Nephron progenitor cell (in vitro differentiated cells): ENCODE measurements at regions not wholly inside any gene's neighbourhood (a gene's known extent, or its start where the extent isn't known, plus 50 kb on each side); places are given as distances from the start of the nearest gene placed in this dataset.

Experiments
- DNase-seq: peaks from one replicate; pipeline ENCODE4 v3.0.0; 2021
- H3K27ac Mint-ChIP-seq: 2 replicates; pipeline ENCODE4 v1.8.0; 2021; ENCODE audit warnings: mild to moderate bottlenecking, moderate library complexity, mixed read lengths
- H3K27me3 Mint-ChIP-seq: 2 replicates; pipeline ENCODE4 v1.8.0; 2021; ENCODE audit warnings: mild to moderate bottlenecking, low read depth, mixed read lengths; ENCODE audit not compliant: poor library complexity
- H3K36me3 Mint-ChIP-seq: 2 replicates; pipeline ENCODE4 v1.8.0; 2021; ENCODE audit warnings: low read depth, mixed read lengths
- H3K4me1 Mint-ChIP-seq: 2 replicates; pipeline ENCODE4 v1.8.0; 2021; ENCODE audit warnings: mixed read lengths
- H3K4me3 Mint-ChIP-seq: 2 replicates; pipeline ENCODE4 v1.8.0; 2021; ENCODE audit warnings: mild to moderate bottlenecking, moderate library complexity, mixed read lengths
- H3K9me3 Mint-ChIP-seq: 2 replicates; pipeline ENCODE4 v1.8.0; 2021; ENCODE audit warnings: mild to moderate bottlenecking, moderate library complexity, mixed read lengths
- TF ChIP-seq, protein P1 (sequence below): fragments of 200-600 bp; sonication (generic); IDR thresholded peaks from 2 replicates; pipeline ENCODE4 v1.5.0; 2021; ENCODE audit warnings: antibody characterized with exemption

DNA sequence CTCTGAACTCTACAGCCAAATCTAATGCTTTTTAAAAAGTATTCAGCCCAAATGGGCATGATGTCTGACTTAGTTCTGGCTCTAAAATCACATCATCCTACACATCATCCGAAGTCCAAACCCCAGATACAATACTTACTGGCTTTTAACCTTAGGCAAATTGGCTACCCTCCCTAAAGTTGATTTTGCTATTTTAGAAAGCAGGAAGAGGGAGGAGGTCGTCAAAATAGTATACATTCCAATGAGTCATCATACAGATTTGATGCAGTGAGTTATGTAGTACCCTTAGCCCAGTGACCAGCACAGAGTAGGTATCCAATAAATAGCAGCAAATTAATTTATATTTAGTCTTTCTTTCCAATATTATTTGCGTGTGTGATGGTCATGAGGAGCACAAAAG, 582.0 kb upstream of the TUSC1 start:
- no peak overlapping the region for H3K27ac Mint-ChIP-seq

DNA sequence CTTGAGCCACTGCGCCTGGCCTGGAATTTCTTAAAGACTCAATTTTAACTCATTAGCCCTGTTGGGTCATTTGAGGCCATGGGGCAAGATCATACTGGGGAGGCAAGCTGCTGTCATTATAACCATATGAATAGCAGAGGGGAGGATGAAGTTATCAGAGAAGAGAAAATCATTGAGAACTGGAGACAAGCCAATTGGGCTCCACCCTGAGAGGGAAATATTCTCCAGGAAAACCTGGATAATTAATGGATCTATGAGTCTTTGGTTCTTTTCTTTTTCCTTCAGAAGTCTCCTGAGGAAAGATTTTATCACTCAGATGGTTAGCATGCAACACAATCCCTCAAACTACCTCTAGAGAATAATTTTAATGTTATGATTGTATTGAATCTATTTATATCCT, 569.6 kb upstream of the TUSC1 start:
- H3K36me3 Mint-ChIP-seq, result no peaks in the 10 kb centered on the region
- H3K4me1 Mint-ChIP-seq, result peaks cover 6% of the 10 kb centered on the region
- no peaks in the 10 kb centered on the region for H3K27me3 Mint-ChIP-seq
- DNase-seq, result no peak
- peaks cover 25% of the 10 kb centered on the region for H3K9me3 Mint-ChIP-seq
- TF ChIP-seq, protein P1, sequence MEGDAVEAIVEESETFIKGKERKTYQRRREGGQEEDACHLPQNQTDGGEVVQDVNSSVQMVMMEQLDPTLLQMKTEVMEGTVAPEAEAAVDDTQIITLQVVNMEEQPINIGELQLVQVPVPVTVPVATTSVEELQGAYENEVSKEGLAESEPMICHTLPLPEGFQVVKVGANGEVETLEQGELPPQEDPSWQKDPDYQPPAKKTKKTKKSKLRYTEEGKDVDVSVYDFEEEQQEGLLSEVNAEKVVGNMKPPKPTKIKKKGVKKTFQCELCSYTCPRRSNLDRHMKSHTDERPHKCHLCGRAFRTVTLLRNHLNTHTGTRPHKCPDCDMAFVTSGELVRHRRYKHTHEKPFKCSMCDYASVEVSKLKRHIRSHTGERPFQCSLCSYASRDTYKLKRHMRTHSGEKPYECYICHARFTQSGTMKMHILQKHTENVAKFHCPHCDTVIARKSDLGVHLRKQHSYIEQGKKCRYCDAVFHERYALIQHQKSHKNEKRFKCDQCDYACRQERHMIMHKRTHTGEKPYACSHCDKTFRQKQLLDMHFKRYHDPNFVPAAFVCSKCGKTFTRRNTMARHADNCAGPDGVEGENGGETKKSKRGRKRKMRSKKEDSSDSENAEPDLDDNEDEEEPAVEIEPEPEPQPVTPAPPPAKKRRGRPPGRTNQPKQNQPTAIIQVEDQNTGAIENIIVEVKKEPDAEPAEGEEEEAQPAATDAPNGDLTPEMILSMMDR, result no peak
- H3K4me3 Mint-ChIP-seq, result no peak overlapping the region
- no peak overlapping the region for H3K27ac Mint-ChIP-seq

More for the DNA sequence above, 582.0 kb upstream of the TUSC1 start:
- TF ChIP-seq, protein P1, result no peak
- Mint-ChIP-seq H3K4me1 (peaks cover 5% of the 10 kb centered on the region), H3K9me3 (no peaks in the 10 kb centered on the region), H3K27me3 (no peaks in the 10 kb centered on the region), H3K4me3 (no peak overlapping the region), H3K36me3 (peaks cover 6% of the 10 kb centered on the region)
- DNase-seq, result no peak

DNA sequence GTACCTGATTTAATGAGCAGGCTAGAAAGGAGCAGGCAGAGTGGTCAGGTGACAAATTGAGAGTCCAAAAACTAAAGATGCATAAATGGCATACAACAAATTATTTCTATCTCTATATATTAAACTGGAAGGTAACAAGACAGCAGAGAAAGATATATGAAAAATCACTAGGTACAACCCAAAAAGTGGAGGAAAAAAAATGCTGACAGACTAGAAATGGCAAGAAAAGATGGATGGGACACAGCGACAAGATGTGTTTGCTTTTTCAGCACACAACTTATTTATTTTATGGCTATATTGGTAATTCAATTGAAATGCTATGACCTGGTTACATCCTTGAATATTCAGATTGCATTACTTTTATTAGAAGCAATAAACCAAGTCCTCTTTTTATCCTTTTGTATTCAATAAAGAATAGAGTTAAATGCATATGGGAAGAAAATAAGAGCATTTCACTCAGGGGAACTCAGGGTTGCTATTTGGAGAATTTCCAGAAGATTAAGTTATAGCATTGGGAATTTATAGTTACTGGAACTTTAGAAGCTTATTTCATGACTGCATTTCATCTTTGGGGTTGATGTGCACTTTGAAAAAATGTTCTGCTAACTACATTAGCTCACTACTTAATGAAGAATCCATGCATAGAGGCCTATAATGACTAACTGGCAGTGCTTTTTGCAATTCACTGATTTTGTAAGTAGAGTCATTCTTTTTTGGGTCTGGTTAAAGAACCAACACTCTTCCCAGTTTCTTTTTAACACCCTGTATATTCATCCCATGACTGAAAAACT, 566.6 kb upstream of the TUSC1 start:
- Mint-ChIP-seq H3K27me3 (no peaks in the 10 kb centered on the region), H3K4me1 (peaks cover 6% of the 10 kb centered on the region), H3K27ac (no peak overlapping the region), H3K36me3 (no peaks in the 10 kb centered on the region), H3K4me3 (no peak overlapping the region), H3K9me3 (peaks cover 13% of the 10 kb centered on the region)
- DNase-seq, result no peak
- TF ChIP-seq, protein P1, result no peak

DNA sequence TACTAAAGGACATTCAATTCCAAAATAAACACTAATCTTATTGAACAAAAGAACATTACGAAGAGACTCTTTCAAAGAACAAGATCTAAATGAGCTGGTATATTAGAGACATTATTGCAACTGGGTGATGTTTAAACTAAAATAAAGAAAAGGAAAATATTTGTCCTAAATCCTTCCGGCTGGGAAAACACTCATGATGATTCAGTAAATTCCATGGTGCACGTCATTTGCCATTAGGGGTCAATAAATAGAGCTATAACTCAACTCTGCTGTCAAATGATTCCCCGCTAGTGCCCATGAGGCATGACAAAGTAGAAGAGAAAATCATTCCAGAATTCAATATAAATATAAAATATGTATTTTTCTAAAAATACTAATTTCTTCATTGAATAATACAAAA, 565.5 kb upstream of the TUSC1 start:
- no peaks in the 10 kb centered on the region for H3K36me3 Mint-ChIP-seq
- TF ChIP-seq, protein P1, result no peak
- no peaks in the 10 kb centered on the region for H3K27me3 Mint-ChIP-seq
- no peak overlapping the region for H3K27ac Mint-ChIP-seq
- no peak for DNase-seq
- peaks cover 3% of the 10 kb centered on the region for H3K9me3 Mint-ChIP-seq
- H3K4me1 Mint-ChIP-seq, result peaks cover 6% of the 10 kb centered on the region
- H3K4me3 Mint-ChIP-seq, result no peak overlapping the region

DNA sequence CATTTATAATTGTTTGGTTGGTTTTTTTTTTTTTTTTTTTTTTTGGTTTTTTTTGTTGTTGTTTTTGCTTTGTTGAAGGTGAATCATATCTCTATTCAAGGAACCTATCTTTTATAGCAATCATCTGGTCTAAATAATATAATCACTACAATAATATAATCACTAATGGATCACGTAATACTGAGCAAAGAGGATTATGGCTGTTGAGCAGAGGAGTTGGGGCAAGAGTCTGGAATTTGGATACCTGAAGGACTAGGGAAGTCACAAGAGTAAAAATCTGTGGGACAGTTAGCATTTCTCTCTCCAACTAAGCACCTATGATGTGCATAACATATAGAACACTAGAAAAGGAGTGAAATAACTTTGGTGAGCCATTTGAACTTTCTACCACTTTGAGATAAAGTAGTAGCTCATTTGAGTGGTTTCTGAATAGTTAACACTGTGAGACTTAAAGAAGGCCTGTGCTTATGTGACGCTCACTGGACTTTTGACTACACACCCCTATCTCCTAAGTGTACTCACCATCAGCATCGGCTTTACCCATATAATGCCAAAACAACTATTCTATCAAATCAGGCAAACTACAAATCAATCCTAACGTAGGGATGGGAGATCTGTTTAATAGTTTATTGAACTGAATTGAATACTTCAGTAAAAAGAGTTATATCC, 564.9 kb upstream of the TUSC1 start:
- peaks cover 6% of the 10 kb centered on the region for H3K4me1 Mint-ChIP-seq
- H3K27me3 Mint-ChIP-seq, result no peaks in the 10 kb centered on the region
- DNase-seq, result no peak
- H3K4me3 Mint-ChIP-seq, result no peak overlapping the region
- no peaks in the 10 kb centered on the region for H3K36me3 Mint-ChIP-seq
- H3K27ac Mint-ChIP-seq, result no peak overlapping the region
- H3K9me3 Mint-ChIP-seq, result no peaks in the 10 kb centered on the region
- TF ChIP-seq, protein P1, result no peak
